GM12874 (cell line): ENCODE measurements at regions not wholly inside any gene's neighbourhood (a gene's known extent, or its start where the extent isn't known, plus 50 kb on each side); places are given as distances from the start of the nearest gene placed in this dataset.

Experiments used
- TF ChIP-seq, protein P1 (sequence below): IDR thresholded peaks from 2 replicates; pipeline ENCODE4 v1.5.1; 2011; ENCODE audit warnings: low read depth, mild to moderate bottlenecking, control low read depth, low read length, moderate library complexity; ENCODE audit not compliant: insufficient read depth

DNA sequence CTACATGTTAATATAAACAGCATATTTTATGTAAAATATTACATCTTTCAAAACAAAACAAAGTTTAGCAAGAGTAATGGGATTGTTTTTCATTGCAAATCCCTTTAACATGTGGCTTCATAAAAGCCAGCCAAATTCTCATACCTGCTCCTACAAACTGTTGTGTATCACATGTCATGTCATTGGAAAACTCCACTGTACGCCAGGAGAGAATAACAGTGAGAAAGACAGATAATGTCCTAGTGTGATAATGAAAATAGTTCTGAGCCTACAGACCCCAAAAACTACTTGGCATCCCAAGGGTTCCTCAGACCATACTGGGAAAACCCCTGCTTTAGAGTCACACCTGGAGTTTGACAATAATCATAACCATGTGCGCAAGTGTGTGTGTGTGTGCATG, 182.7 kb upstream of the HNRNPA3 start:
- TF ChIP-seq, protein P1, sequence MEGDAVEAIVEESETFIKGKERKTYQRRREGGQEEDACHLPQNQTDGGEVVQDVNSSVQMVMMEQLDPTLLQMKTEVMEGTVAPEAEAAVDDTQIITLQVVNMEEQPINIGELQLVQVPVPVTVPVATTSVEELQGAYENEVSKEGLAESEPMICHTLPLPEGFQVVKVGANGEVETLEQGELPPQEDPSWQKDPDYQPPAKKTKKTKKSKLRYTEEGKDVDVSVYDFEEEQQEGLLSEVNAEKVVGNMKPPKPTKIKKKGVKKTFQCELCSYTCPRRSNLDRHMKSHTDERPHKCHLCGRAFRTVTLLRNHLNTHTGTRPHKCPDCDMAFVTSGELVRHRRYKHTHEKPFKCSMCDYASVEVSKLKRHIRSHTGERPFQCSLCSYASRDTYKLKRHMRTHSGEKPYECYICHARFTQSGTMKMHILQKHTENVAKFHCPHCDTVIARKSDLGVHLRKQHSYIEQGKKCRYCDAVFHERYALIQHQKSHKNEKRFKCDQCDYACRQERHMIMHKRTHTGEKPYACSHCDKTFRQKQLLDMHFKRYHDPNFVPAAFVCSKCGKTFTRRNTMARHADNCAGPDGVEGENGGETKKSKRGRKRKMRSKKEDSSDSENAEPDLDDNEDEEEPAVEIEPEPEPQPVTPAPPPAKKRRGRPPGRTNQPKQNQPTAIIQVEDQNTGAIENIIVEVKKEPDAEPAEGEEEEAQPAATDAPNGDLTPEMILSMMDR, result no peak

DNA sequence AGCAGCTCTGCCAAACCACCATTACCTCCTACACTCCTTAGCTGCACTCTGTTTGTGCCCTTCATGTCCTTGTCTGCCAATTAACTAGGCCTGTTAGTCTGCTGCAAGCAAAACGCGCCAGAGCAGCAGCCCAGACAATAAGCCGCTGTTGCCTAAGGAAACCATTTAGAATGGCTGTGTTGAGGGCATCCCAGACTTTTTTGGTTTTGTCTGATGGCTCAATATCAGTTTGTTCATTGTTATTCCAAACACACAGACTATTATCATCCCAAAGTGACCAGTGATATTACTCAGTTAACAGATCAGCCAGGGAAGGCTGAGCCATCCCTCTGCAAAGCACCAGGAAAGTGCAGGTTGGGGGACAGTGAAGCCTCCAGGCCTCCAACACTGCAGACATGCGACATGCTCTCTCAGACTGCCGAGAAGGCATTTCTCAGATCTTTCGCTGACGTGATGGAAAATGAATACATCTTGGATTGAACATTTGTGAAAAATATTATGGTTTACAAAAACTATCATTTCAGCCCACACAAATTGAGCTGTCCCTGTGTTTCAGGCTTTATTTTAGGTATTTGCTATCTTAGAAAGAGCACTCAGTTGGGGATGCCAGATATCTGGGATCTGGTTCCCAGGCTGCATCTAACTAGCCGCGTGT, 182.0 kb upstream of the HNRNPA3 start:
- TF ChIP-seq, protein P1, result no peak

DNA sequence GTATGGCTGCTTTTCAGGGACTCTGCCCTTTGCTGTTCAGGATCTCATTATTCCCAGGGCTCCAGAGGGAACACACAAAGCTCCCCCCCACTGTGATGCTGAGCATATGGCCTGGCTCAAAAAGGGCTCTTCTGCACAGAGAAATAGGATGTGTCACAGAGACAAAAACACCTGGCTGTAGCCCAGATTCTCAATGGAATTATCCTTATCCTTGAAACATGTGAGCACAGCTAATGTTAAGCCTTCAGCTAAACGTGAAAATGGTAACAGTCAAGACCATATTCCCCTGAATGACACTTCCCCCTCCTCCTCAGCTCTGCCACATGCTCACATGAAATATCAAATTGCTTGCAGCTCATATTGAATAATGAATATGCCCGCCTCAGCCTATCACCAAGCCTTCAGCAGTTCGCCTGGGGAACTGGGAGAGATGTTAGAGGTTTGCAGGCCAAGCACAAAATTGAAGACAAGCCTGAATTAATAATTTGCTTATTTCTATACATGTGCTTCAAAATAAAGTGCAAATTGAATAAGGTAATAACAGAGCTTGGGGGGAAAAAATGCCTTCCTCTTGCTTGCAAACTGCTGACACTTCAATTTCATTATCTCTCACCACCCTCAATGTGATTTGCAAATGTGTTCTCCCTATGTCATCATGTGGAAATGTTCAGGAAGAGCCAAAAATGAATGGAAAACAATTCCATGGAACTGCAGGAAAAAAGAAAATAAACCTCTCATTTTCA, 181.0 kb upstream of the HNRNPA3 start:
- TF ChIP-seq, protein P1, result no peak

DNA sequence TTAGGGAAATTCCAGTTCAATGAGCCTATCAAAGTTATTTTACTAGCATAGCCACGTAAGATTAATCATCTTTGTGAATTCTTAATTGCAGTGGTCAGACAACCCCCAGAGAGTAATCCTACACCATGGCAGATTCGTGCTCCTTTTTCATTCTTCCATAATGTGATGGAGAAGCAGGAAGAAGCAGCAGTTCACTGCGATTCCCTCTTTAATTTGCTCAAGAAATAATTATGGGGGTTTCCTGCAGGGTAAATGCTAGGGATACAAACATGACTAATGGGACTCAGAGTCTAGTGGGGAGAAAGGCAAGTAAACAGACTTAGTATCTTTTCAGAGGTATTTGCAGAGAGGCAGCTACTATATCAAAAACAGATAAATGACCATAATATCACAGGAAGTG, 175.8 kb upstream of the HNRNPA3 start:
- TF ChIP-seq, protein P1, result no peak

DNA sequence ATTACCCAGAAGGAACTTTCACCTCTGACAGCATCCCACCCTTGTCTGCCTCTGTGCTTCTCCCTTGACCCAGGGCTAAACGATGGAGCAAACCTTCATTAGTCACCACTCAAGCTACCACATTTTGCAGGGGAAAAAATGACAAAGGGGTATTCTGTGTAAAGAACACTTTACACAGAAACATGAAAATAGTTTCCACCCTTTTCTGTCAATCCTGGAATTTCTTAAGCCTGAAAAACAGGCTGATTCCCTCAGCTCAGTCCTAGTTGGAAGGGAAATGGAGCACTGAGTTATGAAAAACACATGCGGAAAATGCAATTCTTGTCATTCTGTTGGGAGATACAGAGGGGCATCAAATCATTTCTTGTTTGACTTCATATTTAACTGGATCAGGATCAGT, 175.0 kb upstream of the HNRNPA3 start:
- TF ChIP-seq, protein P1, result no peak

DNA sequence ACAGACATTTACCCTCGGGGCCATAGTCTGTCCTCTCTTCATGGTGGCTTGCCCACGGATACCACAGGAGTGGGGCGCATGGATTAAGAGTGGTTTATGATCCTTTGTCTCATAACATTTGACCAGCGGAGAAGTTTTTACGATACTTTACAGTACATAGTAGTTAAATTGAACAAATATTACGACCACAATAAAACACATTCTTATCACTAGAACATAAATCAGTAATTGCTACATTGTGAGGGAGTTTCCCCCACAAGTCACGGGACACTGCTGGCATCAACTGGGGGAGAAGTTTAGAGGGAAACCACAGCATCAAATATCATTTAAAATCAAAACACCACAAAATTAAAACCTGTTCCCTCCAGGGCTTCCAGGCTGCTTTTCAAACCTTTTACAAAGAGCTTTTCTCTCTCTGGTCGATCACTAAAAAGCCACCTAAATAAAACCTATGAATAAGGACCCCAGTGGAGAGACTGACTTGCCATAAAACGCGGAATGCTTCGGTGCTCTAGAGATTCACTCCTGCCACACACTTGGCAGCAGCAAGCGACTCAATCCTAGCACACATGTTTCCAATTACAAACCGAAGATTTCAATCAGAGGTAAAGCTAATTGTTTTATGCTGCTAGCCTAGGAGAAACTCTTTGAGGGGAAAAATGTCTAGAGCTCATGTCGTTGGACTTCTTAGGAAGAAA, 173.7 kb upstream of the HNRNPA3 start:
- TF ChIP-seq, protein P1, result no peak

DNA sequence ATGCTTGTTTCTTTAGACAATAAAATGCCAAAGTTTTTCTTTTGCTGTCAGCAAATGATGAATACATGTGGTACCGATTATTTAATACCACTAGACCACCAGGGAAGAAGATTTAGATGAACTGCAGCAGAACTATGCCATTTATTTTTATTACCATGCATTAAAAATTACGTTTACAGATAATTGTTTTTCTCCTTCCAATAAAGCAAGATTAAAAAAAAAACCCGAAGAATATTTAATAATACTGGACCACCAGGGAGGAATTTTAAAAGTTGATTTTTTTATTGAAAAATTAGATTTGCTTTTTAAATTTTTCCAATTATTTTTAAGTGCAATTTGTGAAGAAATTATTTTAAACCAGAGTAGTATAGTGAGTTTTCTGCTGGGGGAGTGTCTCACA, 170.3 kb upstream of the HNRNPA3 start:
- TF ChIP-seq, protein P1, result no peak
